MG63 (cell line): ENCODE measurements at regions not wholly inside any gene's neighbourhood (a gene's known extent, or its start where the extent isn't known, plus 50 kb on each side); places are given as distances from the start of the nearest gene placed in this dataset.
"Not testable (repeated sequence)": the region's sequence is repeated elsewhere in the genome, so short reads cannot be mapped to it uniquely, and the experiment has no call there.

Experiments
- DNase-seq: peaks from one replicate; pipeline ENCODE4 v3.0.0-alpha.2; 2020
- H3K27me3 ChIP-seq: fragments of 250-450 bp; sonication (Bioruptor Pico); 2 replicates; pipeline ENCODE4 v1.5.1; 2020; ENCODE audit warnings: mild to moderate bottlenecking, moderate library complexity
- H3K36me3 ChIP-seq: fragments of 250-450 bp; sonication (Bioruptor Pico); 2 replicates; pipeline ENCODE4 v1.5.1; 2020; ENCODE audit warnings: mild to moderate bottlenecking, moderate library complexity
- H3K4me3 ChIP-seq: fragments of 250-450 bp; sonication (Bioruptor Pico); 2 replicates; pipeline ENCODE4 v1.5.1; 2020; ENCODE audit warnings: mild to moderate bottlenecking, moderate library complexity
- H3K9me3 ChIP-seq: fragments of 250-450 bp; sonication (Bioruptor Pico); 2 replicates; pipeline ENCODE4 v1.5.1; 2020; ENCODE audit warnings: mild to moderate bottlenecking, moderate library complexity

GRCh38 chrX:5289949-5290348 is 938.7 kb downstream of the NLGN4X start:
- not testable (repeated sequence) for H3K27me3 ChIP-seq, DNase-seq, H3K36me3 ChIP-seq, H3K4me3 ChIP-seq, H3K9me3 ChIP-seq

- no peaks in the 10 kb centered on the region for H3K27me3 ChIP-seq
- no peak for DNase-seq
- no peak overlapping the region for H3K4me3 ChIP-seq
- H3K9me3 ChIP-seq = no peaks in the 10 kb centered on the region
- H3K36me3 ChIP-seq = no peaks in the 10 kb centered on the region
These were observed 949.8 kb downstream of the NLGN4X start for GRCh38 chrX:5278908-5279307.

GRCh38 chrX:5265324-5265850 is 963.3 kb downstream of the NLGN4X start:
- Histone ChIP-seq H3K4me3 (no peak overlapping the region), H3K9me3 (no peaks in the 10 kb centered on the region), H3K36me3 (no peaks in the 10 kb centered on the region), H3K27me3 (no peaks in the 10 kb centered on the region)
- no peak for DNase-seq

DNA sequence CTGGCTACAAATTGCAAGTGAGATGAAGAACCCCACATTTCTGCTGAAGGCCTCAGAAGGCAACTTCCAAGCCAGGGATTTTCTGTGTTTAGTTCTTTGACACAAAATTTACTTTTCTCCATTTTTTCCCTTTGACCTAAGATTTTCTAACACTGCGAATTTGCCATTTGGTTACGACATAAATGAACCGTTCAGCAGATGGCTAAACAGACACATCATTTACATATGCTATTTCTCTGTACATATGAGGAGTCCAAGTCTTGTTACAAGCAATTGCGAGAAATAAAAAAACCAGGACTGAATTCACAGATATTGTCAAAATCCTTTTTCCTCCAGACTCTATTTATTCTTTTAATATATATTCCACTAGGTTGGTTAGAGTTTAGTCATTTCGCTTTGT is 978.6 kb downstream of the NLGN4X start:
- no peaks in the 10 kb centered on the region for H3K27me3 ChIP-seq
- H3K4me3 ChIP-seq = no peak overlapping the region
- DNase-seq = no peak
- H3K9me3 ChIP-seq = no peaks in the 10 kb centered on the region
- no peaks in the 10 kb centered on the region for H3K36me3 ChIP-seq

GRCh38 chrX:5242091-5242790 is 986.4 kb downstream of the NLGN4X start:
- no peak overlapping the region for H3K4me3 ChIP-seq
- no peak for DNase-seq
- H3K9me3 ChIP-seq = no peaks in the 10 kb centered on the region
- no peaks in the 10 kb centered on the region for H3K36me3 ChIP-seq
- no peaks in the 10 kb centered on the region for H3K27me3 ChIP-seq

DNA sequence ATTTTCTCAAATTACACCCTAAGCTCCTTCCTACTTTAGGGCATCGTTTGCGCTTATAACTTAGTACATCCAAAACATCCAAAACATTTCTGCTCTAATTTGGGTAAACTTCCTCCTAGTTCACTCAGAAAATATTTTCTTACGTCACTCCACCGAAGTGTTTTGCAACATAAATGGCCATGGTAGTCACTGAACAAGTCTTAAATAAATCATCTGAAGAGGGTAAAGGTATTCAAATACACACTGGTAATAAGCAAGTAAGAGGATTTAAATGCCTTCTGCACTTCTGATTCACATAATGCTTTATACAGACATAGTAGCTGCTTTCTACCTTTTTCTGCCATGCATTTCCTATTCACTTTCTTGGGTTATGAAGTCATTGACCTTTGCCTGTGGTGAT is 991.9 kb downstream of the NLGN4X start:
- Histone ChIP-seq H3K4me3 (no peak overlapping the region), H3K9me3 (no peaks in the 10 kb centered on the region), H3K36me3 (no peaks in the 10 kb centered on the region), H3K27me3 (no peaks in the 10 kb centered on the region)
- no peak for DNase-seq

DNA sequence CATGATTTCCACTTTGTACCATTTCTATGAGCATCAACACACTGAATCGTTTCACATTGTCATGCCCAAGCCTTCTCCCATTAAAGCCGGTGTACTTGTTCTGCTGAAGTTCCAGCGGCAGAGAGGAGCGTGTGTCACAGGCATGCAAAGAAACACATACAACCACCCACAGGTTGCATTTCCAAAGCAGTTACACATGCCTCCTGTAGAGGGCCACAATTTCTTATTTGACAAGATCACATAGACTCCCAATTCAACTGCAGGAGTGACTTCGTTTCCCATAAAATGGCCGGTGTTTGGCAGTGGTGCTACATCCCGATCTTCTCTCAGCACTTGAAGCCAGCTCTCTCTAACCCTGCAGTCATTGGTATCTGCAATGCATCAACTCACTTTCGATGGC is 992.6 kb downstream of the NLGN4X start:
- Histone ChIP-seq H3K36me3 (no peaks in the 10 kb centered on the region), H3K4me3 (no peak overlapping the region)
- DNase-seq = no peak

DNA sequence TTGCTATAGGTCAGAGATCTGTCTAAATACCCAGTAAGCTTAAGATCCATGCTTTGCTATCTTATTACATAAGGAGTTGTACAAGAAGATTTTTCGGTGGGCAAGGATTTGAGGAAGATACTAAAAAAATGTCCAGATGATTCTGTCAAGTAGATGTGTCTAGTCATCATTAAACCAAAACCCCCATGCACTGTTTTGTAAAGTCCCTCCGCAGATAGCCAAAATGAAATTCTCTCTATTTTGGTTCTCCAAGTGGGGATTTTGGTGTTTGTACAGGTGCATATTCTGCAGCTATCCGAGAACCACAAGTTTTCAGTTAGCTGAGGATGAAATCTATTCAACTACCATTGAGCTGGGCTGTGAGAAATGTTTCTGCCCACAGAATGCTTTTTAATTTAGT is 994.8 kb downstream of the NLGN4X start:
- H3K36me3 ChIP-seq = no peaks in the 10 kb centered on the region
- no peaks in the 10 kb centered on the region for H3K27me3 ChIP-seq
- no peaks in the 10 kb centered on the region for H3K9me3 ChIP-seq
- no peak for DNase-seq
- no peak overlapping the region for H3K4me3 ChIP-seq

More for the DNA sequence above, 992.6 kb downstream of the NLGN4X start:
- Histone ChIP-seq H3K27me3 (no peaks in the 10 kb centered on the region), H3K9me3 (no peaks in the 10 kb centered on the region)

DNA sequence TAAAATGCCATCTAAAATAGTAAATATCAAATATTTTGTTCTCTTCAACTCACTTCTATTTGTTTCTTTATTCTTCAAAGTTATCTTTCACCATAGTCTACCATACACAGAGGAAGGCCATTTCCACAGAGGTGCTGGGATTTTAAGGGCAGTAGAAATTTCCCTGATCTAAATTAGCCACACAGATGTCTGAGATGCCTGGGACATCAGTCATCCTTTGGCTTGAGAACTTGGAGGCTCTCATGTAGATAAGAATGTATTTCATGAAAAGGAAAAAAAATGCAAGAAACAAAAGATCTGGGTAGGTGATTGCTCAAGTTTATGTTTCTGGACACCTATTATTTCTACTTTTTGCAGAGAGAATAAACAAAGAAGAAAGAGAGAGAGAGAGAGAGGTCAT is 1008.2 kb downstream of the NLGN4X start:
- no peaks in the 10 kb centered on the region for H3K9me3 ChIP-seq
- no peaks in the 10 kb centered on the region for H3K36me3 ChIP-seq
- no peaks in the 10 kb centered on the region for H3K27me3 ChIP-seq
- no peak overlapping the region for H3K4me3 ChIP-seq
- DNase-seq = no peak

- Histone ChIP-seq H3K4me3 (no peak overlapping the region), H3K27me3 (no peaks in the 10 kb centered on the region), H3K9me3 (no peaks in the 10 kb centered on the region), H3K36me3 (no peaks in the 10 kb centered on the region)
- no peak for DNase-seq
These were observed 1033.9 kb downstream of the NLGN4X start for GRCh38 chrX:5194806-5195205.

- H3K9me3 ChIP-seq = no peaks in the 10 kb centered on the region
- H3K36me3 ChIP-seq = no peaks in the 10 kb centered on the region
- H3K27me3 ChIP-seq = no peaks in the 10 kb centered on the region
- DNase-seq = no peak
- H3K4me3 ChIP-seq = no peak overlapping the region
These were observed 1048.4 kb downstream of the NLGN4X start for GRCh38 chrX:5180135-5180741.

GRCh38 chrX:5176766-5177165 is 1051.9 kb downstream of the NLGN4X start:
- Histone ChIP-seq H3K9me3 (no peaks in the 10 kb centered on the region), H3K4me3 (no peak overlapping the region)

DNA sequence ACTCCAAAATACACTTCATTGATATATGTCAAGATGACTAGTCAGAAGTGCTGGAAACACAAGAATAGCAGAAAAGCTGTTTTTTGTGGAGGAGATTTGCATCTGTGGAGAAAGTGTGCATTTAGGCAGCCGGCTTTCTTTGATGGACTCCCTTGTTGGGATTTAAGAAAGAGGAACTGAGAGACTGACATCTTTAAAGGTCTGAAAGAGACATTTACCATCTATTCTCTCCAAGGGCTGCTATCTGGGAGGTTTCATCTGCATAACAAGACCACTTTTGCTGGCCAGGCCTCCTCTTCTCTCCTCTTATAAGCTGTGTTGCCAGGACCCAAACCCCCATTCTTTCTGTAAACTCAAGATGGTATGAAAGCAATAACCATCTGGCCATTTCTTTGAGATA is 1065.0 kb downstream of the NLGN4X start:
- no peak for DNase-seq
- Histone ChIP-seq H3K4me3 (no peak overlapping the region), H3K36me3 (no peaks in the 10 kb centered on the region), H3K27me3 (no peaks in the 10 kb centered on the region), H3K9me3 (no peaks in the 10 kb centered on the region)

More at GRCh38 chrX:5176766-5177165, 1051.9 kb downstream of the NLGN4X start:
- H3K27me3 ChIP-seq = no peaks in the 10 kb centered on the region
- no peak for DNase-seq
- no peaks in the 10 kb centered on the region for H3K36me3 ChIP-seq

DNA sequence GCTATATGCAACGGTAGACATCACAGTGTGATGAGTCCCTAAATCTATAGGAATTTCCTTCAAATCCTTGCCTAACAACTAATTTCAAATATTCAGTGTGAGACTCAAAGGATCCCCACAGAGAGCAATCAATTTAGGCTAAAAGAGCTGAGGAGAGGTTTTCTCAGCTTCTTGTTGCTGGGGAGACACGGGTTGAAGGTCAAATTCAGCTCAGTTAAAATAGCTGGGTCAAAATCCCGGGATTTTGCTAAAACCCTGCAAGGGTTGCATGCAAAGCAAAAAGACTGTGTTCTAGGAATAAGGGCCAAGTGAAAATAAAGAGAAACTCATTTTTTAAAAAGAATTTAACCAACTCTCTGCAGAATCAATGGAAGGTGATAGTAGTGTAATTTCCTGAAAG is 1073.4 kb downstream of the NLGN4X start:
- no peak for DNase-seq
- no peaks in the 10 kb centered on the region for H3K27me3 ChIP-seq

GRCh38 chrX:5145957-5146356 is 1082.7 kb downstream of the NLGN4X start:
- Histone ChIP-seq H3K4me3 (no peak overlapping the region), H3K36me3 (no peaks in the 10 kb centered on the region), H3K9me3 (no peaks in the 10 kb centered on the region), H3K27me3 (no peaks in the 10 kb centered on the region)
- no peak for DNase-seq

More for the DNA sequence above, 1073.4 kb downstream of the NLGN4X start:
- Histone ChIP-seq H3K9me3 (no peaks in the 10 kb centered on the region), H3K36me3 (no peaks in the 10 kb centered on the region), H3K4me3 (no peak overlapping the region)

- DNase-seq = no peak
- Histone ChIP-seq H3K9me3 (no peaks in the 10 kb centered on the region), H3K36me3 (no peaks in the 10 kb centered on the region), H3K4me3 (no peak overlapping the region), H3K27me3 (no peaks in the 10 kb centered on the region)
These were observed 1086.0 kb downstream of the NLGN4X start for GRCh38 chrX:5142644-5143043.

GRCh38 chrX:5122181-5122678 is 1106.4 kb downstream of the NLGN4X start:
- no peaks in the 10 kb centered on the region for H3K36me3 ChIP-seq
- H3K4me3 ChIP-seq = no peak overlapping the region
- no peak for DNase-seq
- H3K9me3 ChIP-seq = no peaks in the 10 kb centered on the region
- no peaks in the 10 kb centered on the region for H3K27me3 ChIP-seq

DNA sequence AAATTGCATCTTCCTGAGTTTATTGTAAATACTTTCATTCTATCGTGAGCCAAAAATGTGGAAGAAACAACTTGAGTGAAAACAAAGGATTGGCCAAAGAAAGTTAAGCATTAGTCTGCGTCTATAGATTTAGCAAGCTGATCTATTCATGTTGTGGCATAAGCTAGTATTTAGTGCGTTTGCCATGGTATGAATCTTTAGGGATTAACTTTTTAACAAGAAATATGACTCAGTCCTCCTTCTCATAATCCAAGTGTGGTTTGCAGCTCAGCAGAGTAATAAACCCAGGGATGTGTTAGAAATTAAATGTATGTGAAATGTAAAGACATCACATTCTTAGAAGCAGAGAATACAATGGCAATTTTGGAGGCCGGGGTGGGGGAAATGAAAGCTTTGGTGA is 1110.9 kb downstream of the NLGN4X start:
- no peak for DNase-seq
- no peaks in the 10 kb centered on the region for H3K27me3 ChIP-seq
- H3K36me3 ChIP-seq = no peaks in the 10 kb centered on the region
- H3K9me3 ChIP-seq = no peaks in the 10 kb centered on the region
- H3K4me3 ChIP-seq = no peak overlapping the region
